Liver (tissue), 8 donors: ENCODE measurements at regions not wholly inside any gene's neighbourhood (a gene's known extent, or its start where the extent isn't known, plus 50 kb on each side); places are given as distances from the start of the nearest gene placed in this dataset.

Experiments
- DNase-seq: peaks from one replicate; pipeline ENCODE4 v3.0.0-alpha.2; 2017; ENCODE audit warnings: low spot score
- H3K27ac ChIP-seq, 2 donors: one replicate each; pipeline ENCODE4 v1.7.0; 2013; ENCODE audit warnings: inconsistent platforms in 2 of 2, low read length in 2 of 2, control low read depth in 1 of 2, low read depth in 1 of 2, mild to moderate bottlenecking in 1 of 2
- H3K27me3 ChIP-seq, 4 donors: one replicate each; pipeline versions ENCODE4 v1.6.1 to v1.7.0; 2013; ENCODE audit warnings: low read length in 3 of 4, inconsistent platforms in 1 of 4, mild to moderate bottlenecking in 1 of 4, moderate library complexity in 1 of 4; ENCODE audit not compliant: control insufficient read depth in 4 of 4, insufficient read depth in 4 of 4
- H3K36me3 ChIP-seq, 4 donors: one replicate each; pipeline versions ENCODE4 v1.6.1 to v1.7.0; 2013; ENCODE audit warnings: low read length in 3 of 4, mild to moderate bottlenecking in 3 of 4, low read depth in 1 of 4, moderate library complexity in 1 of 4; ENCODE audit not compliant: control insufficient read depth in 4 of 4, insufficient read depth in 3 of 4
- H3K4me1 ChIP-seq, 4 donors: one replicate each; pipeline versions ENCODE4 v1.6.1 to v1.7.0; 2013; ENCODE audit warnings: low read length in 3 of 4, mild to moderate bottlenecking in 3 of 4, moderate library complexity in 1 of 4; ENCODE audit not compliant: control insufficient read depth in 4 of 4, insufficient read depth in 4 of 4
- H3K4me3 ChIP-seq, 3 donors: one replicate each; pipeline versions ENCODE4 v1.6.1 to v1.7.0; 2013; ENCODE audit warnings: low read length in 3 of 3, control low read depth in 1 of 3, low read depth in 1 of 3, mild to moderate bottlenecking in 1 of 3
- H3K9ac ChIP-seq, 2 donors: one replicate each; pipeline ENCODE4 v1.7.0; 2013; ENCODE audit warnings: low read length in 2 of 2, mild to moderate bottlenecking in 2 of 2, moderate library complexity in 2 of 2, control low read depth in 1 of 2, low read depth in 1 of 2
- H3K9me3 ChIP-seq, 4 donors: one replicate each; pipeline versions ENCODE4 v1.6.1 to v1.7.0; 2013; ENCODE audit warnings: low read length in 3 of 4; ENCODE audit not compliant: control insufficient read depth in 4 of 4
- EGR1 ChIP-seq, 2 donors: IDR thresholded peaks; 2 replicates each; pipeline ENCODE4 v1.6.1; 2016 to 2018; ENCODE audit warnings: antibody characterized with exemption in 2 of 2, low read depth in 2 of 2
- FOXA1 ChIP-seq: IDR thresholded peaks from 2 replicates; pipeline ENCODE4 v1.6.1; 2016; ENCODE audit warnings: antibody characterized with exemption
- FOXA2 ChIP-seq: IDR thresholded peaks from 2 replicates; pipeline ENCODE4 v1.6.1; 2016; ENCODE audit warnings: antibody characterized with exemption
- GABPA ChIP-seq, 2 donors: IDR thresholded peaks in 1 of 2; conservative IDR thresholded peaks in 1 of 2; 2 replicates each; pipeline ENCODE4 v1.6.1; 2016; ENCODE audit warnings: antibody characterized with exemption in 2 of 2, mild to moderate bottlenecking in 1 of 2, moderate library complexity in 1 of 2
- HNF4A ChIP-seq, 2 donors: conservative IDR thresholded peaks; 2 replicates each; pipeline ENCODE4 v1.6.1; 2016; ENCODE audit warnings: antibody characterized with exemption in 2 of 2, mild to moderate bottlenecking in 2 of 2
- HNF4G ChIP-seq: IDR thresholded peaks from 2 replicates; pipeline ENCODE4 v1.6.1; 2016; ENCODE audit warnings: antibody characterized with exemption
- JUND ChIP-seq, 2 donors: IDR thresholded peaks; 2 replicates each; pipeline ENCODE4 v1.6.1; 2016; ENCODE audit warnings: antibody characterized with exemption in 2 of 2
- NR2F2 ChIP-seq: IDR thresholded peaks from 2 replicates; pipeline ENCODE4 v1.6.1; 2016; ENCODE audit warnings: antibody characterized with exemption
- RAD21 ChIP-seq, 2 donors: IDR thresholded peaks; 2 replicates each; pipeline ENCODE4 v1.6.1; 2016; ENCODE audit warnings: antibody characterized with exemption in 2 of 2, mild to moderate bottlenecking in 2 of 2
- RXRA ChIP-seq, 2 donors: IDR thresholded peaks; 2 replicates each; pipeline ENCODE4 v1.6.1; 2017 to 2018; ENCODE audit warnings: antibody characterized with exemption in 2 of 2, mild to moderate bottlenecking in 1 of 2
- TAF1 ChIP-seq: conservative IDR thresholded peaks from 2 replicates; pipeline ENCODE4 v1.6.1; 2016; ENCODE audit warnings: antibody characterized with exemption, mild to moderate bottlenecking
- YY1 ChIP-seq: IDR thresholded peaks from 2 replicates; pipeline ENCODE4 v1.6.1; 2016; ENCODE audit warnings: antibody characterized with exemption, mild to moderate bottlenecking
- WGBS: extraction: QIAGEN DNeasy Blood & Tissue Kit; methylation state at CpG from one replicate; pipeline ENCODE4 v1.1.7; 2013; 5-methylcytosine and 5-hydroxymethylcytosine counted together
- TF ChIP-seq, protein P1 (sequence below): IDR thresholded peaks from 2 replicates; pipeline ENCODE4 v1.6.1; 2016; ENCODE audit warnings: antibody characterized with exemption
- TF ChIP-seq, protein P2 (sequence below): IDR thresholded peaks from 2 replicates; pipeline ENCODE4 v1.6.1; 2016; ENCODE audit warnings: antibody characterized with exemption
- TF ChIP-seq, protein P3 (sequence below): IDR thresholded peaks from 2 replicates; pipeline ENCODE4 v1.6.1; 2016; ENCODE audit warnings: antibody characterized with exemption, mild to moderate bottlenecking
- TF ChIP-seq, protein P4 (sequence below): fragments of 150-350 bp; IDR thresholded peaks from 2 replicates; pipeline ENCODE4 v1.5.1; 2017; ENCODE audit warnings: improper control_type of control experiment, low read depth, low read length; ENCODE audit not compliant: missing input control
- donor health status: healthy.
- donor health status: healthy.
- donor health status: healthy.
- donor health status: healthy.
- donor health status: healthy.

DNA sequence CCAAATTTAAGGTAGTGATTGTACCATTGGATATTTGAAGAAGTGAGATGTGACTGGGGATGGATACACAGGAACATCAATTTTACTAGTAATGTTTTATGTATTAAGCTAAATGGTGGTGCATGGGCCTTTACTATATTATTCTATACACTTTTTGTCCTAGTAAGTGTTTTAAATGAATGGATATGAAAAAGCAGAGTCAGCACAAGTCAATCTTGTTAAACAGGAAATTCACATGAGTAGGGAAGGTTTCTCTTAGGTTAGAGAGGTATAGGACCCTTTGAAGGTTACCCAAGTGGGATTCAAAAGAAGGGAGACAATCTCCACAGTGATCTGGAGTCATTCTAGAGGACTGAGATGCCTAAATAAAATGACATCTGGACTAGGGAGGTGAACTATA lies 71.8 kb upstream of the NCKAP5 start (continued):
- TF ChIP-seq HNF4A (conservative IDR thresholded peaks at IDR 0.05) (no peak), TAF1 (no peak), GABPA (IDR thresholded peaks at IDR 0.05 in 1 of 2, conservative IDR thresholded peaks at IDR 0.05 in 1 of 2) (no peak), RAD21 (IDR thresholded peaks at IDR 0.05) (no peak)
- TF ChIP-seq, protein P1, sequence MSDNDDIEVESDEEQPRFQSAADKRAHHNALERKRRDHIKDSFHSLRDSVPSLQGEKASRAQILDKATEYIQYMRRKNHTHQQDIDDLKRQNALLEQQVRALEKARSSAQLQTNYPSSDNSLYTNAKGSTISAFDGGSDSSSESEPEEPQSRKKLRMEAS, result no peak

DNA sequence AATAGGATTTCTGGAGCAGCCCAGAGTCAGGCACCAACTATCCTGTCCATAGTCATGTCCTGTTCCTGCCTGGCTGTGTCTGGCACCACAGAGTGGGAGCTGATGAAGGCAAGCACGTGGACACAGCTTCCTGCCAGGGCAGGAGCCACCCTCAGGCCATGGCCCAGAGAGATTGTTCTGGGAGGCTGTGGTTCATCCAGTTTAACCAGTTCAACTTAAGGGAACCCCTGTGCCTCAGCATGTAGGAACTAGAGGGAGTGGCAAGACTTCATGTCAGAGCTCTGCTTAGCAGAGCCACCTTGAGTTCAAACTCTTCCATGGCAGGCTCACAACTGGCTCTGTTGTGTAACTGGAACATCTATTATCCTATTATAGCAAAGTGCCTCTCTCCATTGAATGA lies 73.2 kb upstream of the NCKAP5 start:
- Histone ChIP-seq H3K4me3 (no peak overlapping the region), H3K27me3 (no peaks in the 10 kb centered on the region), H3K27ac (no peak overlapping the region), H3K4me1 (peaks cover 0 to 4% (median 0%) of the 10 kb centered on the region in 4 donors), H3K9ac (no peak overlapping the region), H3K9me3 (no peaks in the 10 kb centered on the region), H3K36me3 (no peaks in the 10 kb centered on the region)
- DNase-seq, result no peak
- 60% methylated on average over 1 of the region's 1 CpG for WGBS
- TF ChIP-seq YY1 (no peak), RAD21 (IDR thresholded peaks at IDR 0.05) (peak; percentile 41 to 66)

DNA sequence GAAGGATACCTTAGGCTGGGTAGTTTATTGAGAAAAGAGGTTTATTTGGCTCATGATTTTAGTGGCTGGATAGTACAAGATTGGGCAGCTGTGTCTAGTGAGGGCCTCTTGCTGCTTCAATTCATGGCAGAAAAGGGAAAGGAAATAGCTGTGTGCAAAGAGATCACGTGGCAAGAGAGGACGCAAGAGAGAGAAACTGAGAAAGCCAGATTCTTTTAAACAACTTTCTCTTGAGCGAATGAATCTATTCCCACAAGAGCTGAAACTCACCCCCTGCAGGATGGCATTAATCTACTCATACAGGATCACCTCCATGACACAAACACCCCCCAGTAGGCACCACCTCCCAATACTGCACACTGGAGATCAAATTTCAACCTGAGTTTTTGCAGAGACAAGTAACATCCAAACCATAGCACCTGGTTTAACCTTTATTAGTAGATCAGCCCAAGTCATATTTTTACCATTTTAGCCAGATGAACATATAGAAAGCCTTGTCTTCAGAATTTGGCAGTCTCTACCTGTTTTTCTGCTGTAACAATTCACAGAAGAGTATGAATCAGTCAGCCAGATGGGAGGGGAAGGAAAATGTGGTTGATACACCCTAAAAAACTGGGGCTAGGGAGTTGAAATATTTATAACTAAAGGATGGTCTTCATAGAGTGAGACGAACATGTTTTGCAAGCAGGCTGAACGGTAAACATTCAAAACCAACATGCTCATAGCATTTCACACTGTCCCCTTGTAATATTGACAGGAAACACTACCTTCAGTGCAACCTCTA lies 73.9 kb upstream of the NCKAP5 start:
- no peak for DNase-seq
- no peak overlapping the region for H3K27ac ChIP-seq
- no peaks in the 10 kb centered on the region for H3K27me3 ChIP-seq
- H3K4me1 ChIP-seq, result peaks cover 0 to 4% (median 0%) of the 10 kb centered on the region in 4 donors
- TF ChIP-seq FOXA2 (no peak), HNF4A (conservative IDR thresholded peaks at IDR 0.05) (no peak), NR2F2 (no peak), JUND (IDR thresholded peaks at IDR 0.05) (no peak), HNF4G (no peak), EGR1 (IDR thresholded peaks at IDR 0.05; ENCODE audit: low read depth in 2 of 2) (no peak), TAF1 (no peak)
- TF ChIP-seq, protein P2, sequence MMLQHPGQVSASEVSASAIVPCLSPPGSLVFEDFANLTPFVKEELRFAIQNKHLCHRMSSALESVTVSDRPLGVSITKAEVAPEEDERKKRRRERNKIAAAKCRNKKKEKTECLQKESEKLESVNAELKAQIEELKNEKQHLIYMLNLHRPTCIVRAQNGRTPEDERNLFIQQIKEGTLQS, result no peak
- TF ChIP-seq, protein P1, result no peak
- no peak overlapping the region for H3K9ac ChIP-seq
- 67% methylated on average over 5 of the region's 5 CpGs for WGBS
- no peaks in the 10 kb centered on the region for H3K9me3 ChIP-seq
- H3K4me3 ChIP-seq, result no peak overlapping the region
- H3K36me3 ChIP-seq, result no peaks in the 10 kb centered on the region

DNA sequence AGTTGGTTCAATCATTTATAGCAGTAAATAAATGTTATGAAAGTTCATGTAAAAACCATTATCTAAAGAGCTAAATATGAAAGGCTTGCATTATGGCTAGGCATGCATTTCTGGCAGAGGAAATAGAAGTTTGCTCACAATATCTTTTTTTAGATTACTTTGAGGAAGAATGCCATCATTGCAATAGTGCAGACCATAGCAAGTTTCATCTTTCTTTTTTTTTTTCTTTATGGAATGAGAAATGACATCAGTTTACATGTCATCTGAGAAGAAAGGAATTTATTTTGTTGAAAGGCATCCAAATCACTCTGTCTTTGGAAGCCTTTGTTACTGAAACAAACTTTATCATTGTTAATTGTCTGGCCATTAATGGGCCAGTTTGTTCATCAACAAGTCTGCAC lies 74.5 kb upstream of the NCKAP5 start:
- Histone ChIP-seq H3K9ac (no peak overlapping the region), H3K36me3 (no peaks in the 10 kb centered on the region), H3K4me3 (no peak overlapping the region), H3K27ac (no peak overlapping the region), H3K27me3 (no peaks in the 10 kb centered on the region), H3K4me1 (peaks cover 0 to 4% (median 0%) of the 10 kb centered on the region in 4 donors), H3K9me3 (no peaks in the 10 kb centered on the region)
- DNase-seq, result no peak
- TF ChIP-seq, protein P3, sequence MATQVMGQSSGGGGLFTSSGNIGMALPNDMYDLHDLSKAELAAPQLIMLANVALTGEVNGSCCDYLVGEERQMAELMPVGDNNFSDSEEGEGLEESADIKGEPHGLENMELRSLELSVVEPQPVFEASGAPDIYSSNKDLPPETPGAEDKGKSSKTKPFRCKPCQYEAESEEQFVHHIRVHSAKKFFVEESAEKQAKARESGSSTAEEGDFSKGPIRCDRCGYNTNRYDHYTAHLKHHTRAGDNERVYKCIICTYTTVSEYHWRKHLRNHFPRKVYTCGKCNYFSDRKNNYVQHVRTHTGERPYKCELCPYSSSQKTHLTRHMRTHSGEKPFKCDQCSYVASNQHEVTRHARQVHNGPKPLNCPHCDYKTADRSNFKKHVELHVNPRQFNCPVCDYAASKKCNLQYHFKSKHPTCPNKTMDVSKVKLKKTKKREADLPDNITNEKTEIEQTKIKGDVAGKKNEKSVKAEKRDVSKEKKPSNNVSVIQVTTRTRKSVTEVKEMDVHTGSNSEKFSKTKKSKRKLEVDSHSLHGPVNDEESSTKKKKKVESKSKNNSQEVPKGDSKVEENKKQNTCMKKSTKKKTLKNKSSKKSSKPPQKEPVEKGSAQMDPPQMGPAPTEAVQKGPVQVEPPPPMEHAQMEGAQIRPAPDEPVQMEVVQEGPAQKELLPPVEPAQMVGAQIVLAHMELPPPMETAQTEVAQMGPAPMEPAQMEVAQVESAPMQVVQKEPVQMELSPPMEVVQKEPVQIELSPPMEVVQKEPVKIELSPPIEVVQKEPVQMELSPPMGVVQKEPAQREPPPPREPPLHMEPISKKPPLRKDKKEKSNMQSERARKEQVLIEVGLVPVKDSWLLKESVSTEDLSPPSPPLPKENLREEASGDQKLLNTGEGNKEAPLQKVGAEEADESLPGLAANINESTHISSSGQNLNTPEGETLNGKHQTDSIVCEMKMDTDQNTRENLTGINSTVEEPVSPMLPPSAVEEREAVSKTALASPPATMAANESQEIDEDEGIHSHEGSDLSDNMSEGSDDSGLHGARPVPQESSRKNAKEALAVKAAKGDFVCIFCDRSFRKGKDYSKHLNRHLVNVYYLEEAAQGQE, result no peak
- TF ChIP-seq GABPA (IDR thresholded peaks at IDR 0.05 in 1 of 2, conservative IDR thresholded peaks at IDR 0.05 in 1 of 2) (no peak), RAD21 (IDR thresholded peaks at IDR 0.05) (no peak), EGR1 (IDR thresholded peaks at IDR 0.05; ENCODE audit: low read depth in 2 of 2) (no peak), FOXA2 (no peak), HNF4G (no peak), FOXA1 (no peak), YY1 (no peak), RXRA (IDR thresholded peaks at IDR 0.05) (no peak), JUND (IDR thresholded peaks at IDR 0.05) (no peak), NR2F2 (no peak), HNF4A (conservative IDR thresholded peaks at IDR 0.05) (no peak)
- TF ChIP-seq, protein P2, result no peak
- TF ChIP-seq, protein P1, result no peak
- TF ChIP-seq, protein P4, sequence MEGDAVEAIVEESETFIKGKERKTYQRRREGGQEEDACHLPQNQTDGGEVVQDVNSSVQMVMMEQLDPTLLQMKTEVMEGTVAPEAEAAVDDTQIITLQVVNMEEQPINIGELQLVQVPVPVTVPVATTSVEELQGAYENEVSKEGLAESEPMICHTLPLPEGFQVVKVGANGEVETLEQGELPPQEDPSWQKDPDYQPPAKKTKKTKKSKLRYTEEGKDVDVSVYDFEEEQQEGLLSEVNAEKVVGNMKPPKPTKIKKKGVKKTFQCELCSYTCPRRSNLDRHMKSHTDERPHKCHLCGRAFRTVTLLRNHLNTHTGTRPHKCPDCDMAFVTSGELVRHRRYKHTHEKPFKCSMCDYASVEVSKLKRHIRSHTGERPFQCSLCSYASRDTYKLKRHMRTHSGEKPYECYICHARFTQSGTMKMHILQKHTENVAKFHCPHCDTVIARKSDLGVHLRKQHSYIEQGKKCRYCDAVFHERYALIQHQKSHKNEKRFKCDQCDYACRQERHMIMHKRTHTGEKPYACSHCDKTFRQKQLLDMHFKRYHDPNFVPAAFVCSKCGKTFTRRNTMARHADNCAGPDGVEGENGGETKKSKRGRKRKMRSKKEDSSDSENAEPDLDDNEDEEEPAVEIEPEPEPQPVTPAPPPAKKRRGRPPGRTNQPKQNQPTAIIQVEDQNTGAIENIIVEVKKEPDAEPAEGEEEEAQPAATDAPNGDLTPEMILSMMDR, result no peak
